ENCODE measurements at regions not wholly inside any gene's neighbourhood (a gene's known extent, or its start where the extent isn't known, plus 50 kb on each side); places are given as distances from the start of the nearest gene placed in this dataset.

DNA sequence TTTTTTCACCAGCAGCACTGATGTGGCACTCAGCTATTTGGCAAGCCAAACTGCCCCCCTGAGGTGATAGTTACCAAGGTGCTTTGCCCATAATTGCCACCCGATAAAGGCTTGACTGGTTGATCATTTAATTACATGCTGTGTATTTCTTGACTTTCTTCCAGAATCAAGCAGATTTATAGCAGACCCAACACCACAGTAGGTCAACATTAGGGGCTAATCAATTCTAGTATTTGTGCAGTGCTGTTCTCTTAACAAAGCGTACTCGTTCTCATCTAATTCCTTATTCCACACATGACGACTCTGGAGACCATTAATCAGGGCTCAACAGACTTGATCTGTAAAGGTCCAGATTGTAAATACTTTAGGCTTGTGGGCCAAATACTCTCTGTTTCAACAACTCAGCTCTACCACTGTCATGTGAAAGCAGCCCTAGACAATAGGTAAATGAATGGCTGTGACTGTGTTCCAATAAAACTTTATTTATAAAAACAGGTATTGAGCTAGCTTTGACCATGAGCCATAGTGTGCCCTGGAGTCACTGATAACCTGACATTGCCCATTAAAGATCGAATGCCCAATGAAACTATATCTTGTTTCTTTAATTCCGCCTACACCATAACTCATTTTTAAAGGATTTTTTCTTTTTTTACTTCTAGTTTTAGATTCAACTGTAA lies 119.1 kb upstream of the TMC3 start:
- WGBS (ENCODE audit: insufficient coverage, low coverage, low lambda C conversion rate, missing lambda C conversion rate): 85% methylated on average over 6 of the region's 6 CpGs
- intact Hi-C loops (cut with DNase I): no loop called here
- no peak overlapping the region for H3K27ac ChIP-seq

DNA sequence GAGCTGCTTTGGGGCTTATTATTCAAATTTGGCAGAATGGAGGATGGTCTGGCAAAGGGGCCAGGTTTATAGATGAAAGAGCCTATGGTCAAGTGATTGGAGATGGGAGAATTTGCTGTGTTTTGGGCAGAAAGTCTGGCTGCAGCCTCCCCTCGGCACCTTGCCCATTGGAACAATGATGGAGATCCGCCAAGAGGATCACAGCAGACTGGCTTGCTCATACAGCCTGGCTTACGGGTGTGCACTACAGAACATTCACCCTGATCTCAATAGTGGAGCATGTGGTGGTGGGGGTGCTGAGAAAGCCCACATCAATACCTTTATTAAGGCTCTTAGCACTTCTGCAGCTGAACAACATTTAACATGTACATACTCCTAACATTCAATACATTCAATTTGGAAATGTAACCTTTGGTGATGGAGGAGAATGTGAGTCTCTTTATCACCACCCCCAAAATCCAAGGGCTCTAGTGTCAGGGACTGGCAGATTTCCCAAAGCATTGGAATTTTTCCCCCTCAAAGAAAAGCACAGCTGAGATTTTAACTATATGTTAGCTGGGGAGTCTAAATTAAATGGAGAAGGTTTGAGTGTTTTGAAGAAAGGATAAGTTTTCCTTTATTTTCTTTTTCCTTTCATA lies 118.4 kb upstream of the TMC3 start:
- TF ChIP-seq POLR2A (IDR thresholded peaks at IDR 0.05) (no peak), CTCF (IDR thresholded peaks at IDR 0.05) (no peak)
- no peak overlapping the region for H3K4me3 ChIP-seq
- ATAC-seq (no peak), DNase-seq (no peak)
- H3K4me1 ChIP-seq: no peaks in the 10 kb centered on the region
- no peaks in the 10 kb centered on the region for H3K36me3 ChIP-seq
- no CpG with 5 or more reads among the region's 3 CpGs for WGBS (ENCODE audit: insufficient coverage, low coverage, low lambda C conversion rate, missing lambda C conversion rate)
- intact Hi-C loops (cut with DNase I): no loop called here
- H3K27ac ChIP-seq: no peak overlapping the region
- H3K27me3 ChIP-seq: no peaks in the 10 kb centered on the region
- H3K9me3 ChIP-seq: no peaks in the 10 kb centered on the region

More for the DNA sequence above, 119.1 kb upstream of the TMC3 start:
- Histone ChIP-seq H3K4me3 (no peak overlapping the region), H3K9me3 (no peaks in the 10 kb centered on the region), H3K4me1 (no peaks in the 10 kb centered on the region), H3K27me3 (no peaks in the 10 kb centered on the region), H3K36me3 (no peaks in the 10 kb centered on the region)
- ATAC-seq (no peak), DNase-seq (no peak)
- TF ChIP-seq CTCF (IDR thresholded peaks at IDR 0.05) (no peak), POLR2A (IDR thresholded peaks at IDR 0.05) (no peak)

GRCh38 chr15:81491414-81492096 lies 117.5 kb upstream of the TMC3 start:
- no peaks in the 10 kb centered on the region for H3K27me3 ChIP-seq
- no peaks in the 10 kb centered on the region for H3K36me3 ChIP-seq
- no peaks in the 10 kb centered on the region for H3K9me3 ChIP-seq
- TF ChIP-seq POLR2A (IDR thresholded peaks at IDR 0.05) (no peak), CTCF (IDR thresholded peaks at IDR 0.05) (no peak)
- H3K27ac ChIP-seq: no peak overlapping the region
- no peak for ATAC-seq
- no peaks in the 10 kb centered on the region for H3K4me1 ChIP-seq
- no peak overlapping the region for H3K4me3 ChIP-seq
- no peak for DNase-seq
- intact Hi-C loops (cut with DNase I): no loop called here
- WGBS (ENCODE audit: insufficient coverage, low coverage, low lambda C conversion rate, missing lambda C conversion rate): 69% methylated on average over 5 of the region's 6 CpGs

GRCh38 chr15:81485806-81486205 lies 111.8 kb upstream of the TMC3 start:
- no peak for DNase-seq
- Histone ChIP-seq H3K27ac (no peak overlapping the region), H3K36me3 (no peaks in the 10 kb centered on the region), H3K4me3 (no peak overlapping the region), H3K9me3 (no peaks in the 10 kb centered on the region), H3K27me3 (no peaks in the 10 kb centered on the region), H3K4me1 (no peaks in the 10 kb centered on the region)
- WGBS (ENCODE audit: insufficient coverage, low coverage, low lambda C conversion rate, missing lambda C conversion rate): no CpG with 5 or more reads among the region's 5 CpGs
- ATAC-seq: no peak
- intact Hi-C loops (cut with DNase I): loop anchor here in 1 of 2 donors (10.0 kb wide), 1 partner anchor 459 kb away; no protein-coding TSS in a partner anchor
- TF ChIP-seq CTCF (IDR thresholded peaks at IDR 0.05) (no peak), POLR2A (IDR thresholded peaks at IDR 0.05) (no peak)

All from right lobe of liver (tissue), 6 donors.